ENCODE measurements at regions not wholly inside any gene's neighbourhood (a gene's known extent, or its start where the extent isn't known, plus 50 kb on each side); places are given as distances from the start of the nearest gene placed in this dataset.

DNA sequence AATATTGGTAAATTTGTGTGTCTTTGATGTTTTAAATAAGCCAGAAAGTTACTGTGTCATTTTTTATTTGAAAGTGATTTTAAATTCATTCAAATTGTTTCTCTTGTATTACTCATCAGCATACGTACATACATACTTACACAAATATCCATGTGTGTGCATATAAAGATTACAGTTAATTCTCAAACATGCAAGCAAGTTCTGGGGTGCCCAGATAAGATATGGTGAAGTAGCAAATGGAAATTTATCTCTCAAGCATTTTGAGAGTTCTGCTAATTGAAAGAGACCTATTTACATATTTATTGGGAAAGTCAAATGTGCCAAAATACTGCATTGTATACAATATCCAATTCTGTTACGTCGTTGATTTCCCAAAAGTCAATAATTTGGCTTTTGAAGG, 1024.0 kb upstream of the CNTN5 start:
- POLR2A ChIA-PET (ENCODE audit: low non-redundant PET): no interaction called here
- CTCF ChIA-PET: no interaction called here
- H3K27ac ChIP-seq: no peak overlapping the region
- no peak for DNase-seq (ENCODE audit: low spot score)
- TF ChIP-seq, protein P1, sequence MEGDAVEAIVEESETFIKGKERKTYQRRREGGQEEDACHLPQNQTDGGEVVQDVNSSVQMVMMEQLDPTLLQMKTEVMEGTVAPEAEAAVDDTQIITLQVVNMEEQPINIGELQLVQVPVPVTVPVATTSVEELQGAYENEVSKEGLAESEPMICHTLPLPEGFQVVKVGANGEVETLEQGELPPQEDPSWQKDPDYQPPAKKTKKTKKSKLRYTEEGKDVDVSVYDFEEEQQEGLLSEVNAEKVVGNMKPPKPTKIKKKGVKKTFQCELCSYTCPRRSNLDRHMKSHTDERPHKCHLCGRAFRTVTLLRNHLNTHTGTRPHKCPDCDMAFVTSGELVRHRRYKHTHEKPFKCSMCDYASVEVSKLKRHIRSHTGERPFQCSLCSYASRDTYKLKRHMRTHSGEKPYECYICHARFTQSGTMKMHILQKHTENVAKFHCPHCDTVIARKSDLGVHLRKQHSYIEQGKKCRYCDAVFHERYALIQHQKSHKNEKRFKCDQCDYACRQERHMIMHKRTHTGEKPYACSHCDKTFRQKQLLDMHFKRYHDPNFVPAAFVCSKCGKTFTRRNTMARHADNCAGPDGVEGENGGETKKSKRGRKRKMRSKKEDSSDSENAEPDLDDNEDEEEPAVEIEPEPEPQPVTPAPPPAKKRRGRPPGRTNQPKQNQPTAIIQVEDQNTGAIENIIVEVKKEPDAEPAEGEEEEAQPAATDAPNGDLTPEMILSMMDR (conservative IDR thresholded peaks at IDR 0.05; ENCODE audit: low read depth): no peak

DNA sequence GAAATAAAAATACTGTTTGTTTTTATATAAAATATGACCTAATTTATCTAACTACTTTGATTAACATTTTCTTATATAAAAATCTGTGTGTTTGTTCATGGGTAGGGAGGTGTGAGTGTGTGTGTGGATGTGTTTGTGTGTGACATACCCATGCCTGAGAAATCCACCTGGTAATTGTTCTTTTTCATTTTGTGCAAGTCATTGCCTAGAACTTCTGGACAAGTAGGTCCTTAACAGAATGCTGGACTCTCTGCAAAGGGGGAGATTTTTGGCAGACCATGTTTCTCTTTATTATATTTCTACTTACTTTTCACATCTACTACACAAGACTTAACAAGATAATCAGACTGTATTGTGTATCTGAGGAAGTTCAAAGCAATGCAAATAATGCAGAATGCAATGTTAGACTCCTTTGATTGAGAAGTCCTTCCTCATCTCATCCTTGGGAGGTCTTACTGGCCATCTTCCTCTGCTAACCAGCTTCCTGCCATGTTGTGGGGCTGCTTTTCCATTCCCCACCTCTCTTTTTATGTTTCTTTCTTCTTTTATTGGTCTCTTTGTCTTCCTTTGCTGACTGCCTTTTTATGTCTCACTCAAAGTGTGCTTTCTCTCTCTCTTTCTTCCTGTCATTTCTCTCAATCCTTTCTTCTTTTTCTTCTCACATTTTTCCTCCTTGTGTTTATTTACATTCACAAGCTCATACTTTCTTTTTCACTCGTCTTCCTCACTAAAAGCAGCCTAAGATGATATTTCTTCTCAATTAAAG, 1017.0 kb upstream of the CNTN5 start:
- no peak overlapping the region for H3K27ac ChIP-seq
- CTCF ChIA-PET: interaction anchor here (0.7 kb wide), 1 partner anchor 87 kb away, joined by 5 read pairs; no protein-coding TSS in a partner anchor

DNA sequence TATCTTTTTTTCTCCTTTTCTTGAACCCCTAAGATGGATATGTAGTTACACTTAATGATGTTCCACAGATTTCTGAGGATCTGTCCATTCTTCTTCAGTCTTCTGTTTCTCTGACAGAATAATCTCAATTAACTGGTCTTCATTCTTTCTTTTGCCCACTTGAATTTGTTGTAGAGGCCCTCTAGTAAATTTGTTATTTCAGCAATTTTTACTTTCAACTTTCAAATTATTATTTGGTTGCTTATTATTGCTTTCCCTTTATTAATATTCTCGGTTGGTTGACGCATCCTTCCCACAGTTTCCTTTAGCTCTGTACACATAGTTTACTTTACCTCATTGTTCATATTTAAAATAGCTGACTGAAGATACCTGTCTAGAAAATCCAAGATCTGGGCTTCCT, 1013.7 kb upstream of the CNTN5 start:
- TF ChIP-seq, protein P1 (conservative IDR thresholded peaks at IDR 0.05; ENCODE audit: low read depth): no peak
- H3K27ac ChIP-seq: no peak overlapping the region
- CTCF ChIA-PET: interaction anchor here (0.5 kb wide), 1 partner anchor 428 kb away, joined by 6 read pairs; no protein-coding TSS in a partner anchor
- DNase-seq (ENCODE audit: low spot score): no peak
- POLR2A ChIA-PET (ENCODE audit: low non-redundant PET): no interaction called here

More for the DNA sequence above, 1017.0 kb upstream of the CNTN5 start:
- DNase-seq (ENCODE audit: low spot score): no peak
- POLR2A ChIA-PET (ENCODE audit: low non-redundant PET): no interaction called here
- TF ChIP-seq, protein P1 (conservative IDR thresholded peaks at IDR 0.05; ENCODE audit: low read depth): no peak

DNA sequence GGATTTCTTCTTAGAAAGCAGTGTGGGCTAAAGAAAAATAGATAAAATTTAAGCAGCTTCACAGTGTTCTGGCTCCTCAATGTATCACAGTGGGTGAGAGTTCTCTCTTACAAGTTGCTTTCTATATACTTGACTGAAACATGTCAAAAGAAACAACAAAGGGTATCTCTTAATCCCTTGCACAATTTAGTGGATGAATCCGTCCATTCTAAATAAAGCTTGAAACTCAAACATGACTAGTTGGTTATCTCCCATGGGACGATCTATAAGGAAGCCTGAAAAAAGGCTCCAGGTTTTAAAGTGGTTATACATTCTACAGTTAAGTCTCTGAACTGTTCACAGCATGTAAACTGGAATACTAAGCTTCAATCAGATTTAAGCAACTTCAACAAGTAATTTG, 993.1 kb upstream of the CNTN5 start:
- no peak for DNase-seq (ENCODE audit: low spot score)
- POLR2A ChIA-PET (ENCODE audit: low non-redundant PET): no interaction called here
- TF ChIP-seq, protein P1 (conservative IDR thresholded peaks at IDR 0.05; ENCODE audit: low read depth): no peak

DNA sequence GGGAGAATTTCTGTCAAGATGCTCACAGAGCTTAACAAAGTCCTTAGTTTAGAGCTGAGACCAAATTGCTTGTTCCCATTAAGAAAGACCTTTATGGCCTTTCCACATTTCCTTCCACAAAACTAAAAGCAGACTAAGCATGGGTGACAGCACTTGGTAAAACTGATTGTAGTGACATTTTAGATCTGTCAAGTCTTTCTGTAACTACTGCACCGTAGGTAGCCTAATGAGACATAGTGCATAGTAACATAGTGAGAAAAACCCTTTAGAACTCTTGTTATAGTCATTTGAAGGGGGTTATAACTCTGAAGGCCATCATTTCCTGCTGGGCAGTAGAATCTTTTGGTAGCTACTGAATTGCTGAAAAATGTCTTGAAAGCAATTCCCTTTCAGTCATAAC, 990.9 kb upstream of the CNTN5 start:
- TF ChIP-seq, protein P1 (conservative IDR thresholded peaks at IDR 0.05; ENCODE audit: low read depth): no peak
- ChIA-PET CTCF (no interaction called here), POLR2A (ENCODE audit: low non-redundant PET) (no interaction called here)
- H3K27ac ChIP-seq: no peak overlapping the region
- no peak for DNase-seq (ENCODE audit: low spot score)

More for the DNA sequence above, 993.1 kb upstream of the CNTN5 start:
- H3K27ac ChIP-seq: no peak overlapping the region
- CTCF ChIA-PET: no interaction called here

DNA sequence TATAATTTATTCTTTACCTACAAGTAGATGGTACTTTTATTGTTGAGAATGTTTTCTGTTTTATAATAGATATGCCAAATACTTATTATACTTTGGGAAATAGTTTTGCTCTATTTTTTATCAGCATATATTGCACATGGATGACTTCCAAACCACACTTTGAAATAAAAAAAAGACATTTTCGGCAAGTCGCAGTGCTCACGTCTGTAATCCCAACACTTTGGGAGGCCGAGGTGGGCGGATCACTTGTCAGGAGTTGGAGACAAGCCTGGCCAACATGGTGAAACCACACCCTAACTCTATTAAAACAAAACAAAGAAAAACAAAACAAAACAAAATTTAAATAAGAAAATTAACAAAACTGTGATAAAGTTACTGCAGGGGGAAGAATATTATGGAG, 983.9 kb upstream of the CNTN5 start:
- TF ChIP-seq, protein P1 (conservative IDR thresholded peaks at IDR 0.05; ENCODE audit: low read depth): no peak
- ChIA-PET CTCF (no interaction called here), POLR2A (ENCODE audit: low non-redundant PET) (no interaction called here)
- no peak overlapping the region for H3K27ac ChIP-seq
- DNase-seq (ENCODE audit: low spot score): no peak

All from RWPE1 (cell line).